Uterus (tissue), 2 donors: ENCODE measurements at regions not wholly inside any gene's neighbourhood (a gene's known extent, or its start where the extent isn't known, plus 50 kb on each side); places are given as distances from the start of the nearest gene placed in this dataset.

Experiments
- POLR2A ChIP-seq, 2 donors: fragments of 450-650 bp; IDR thresholded peaks; one replicate each; pipeline ENCODE4 v1.6.1; 2016; ENCODE audit warnings: antibody characterized with exemption in 2 of 2, mild to moderate bottlenecking in 1 of 2, moderate library complexity in 1 of 2
- TF ChIP-seq, protein P1 (sequence below), 4 experiments: fragments of 200-600 bp in 2 of 4; fragments of 450-650 bp in 2 of 4; sonication (generic) in 2 of 4; IDR thresholded peaks; one replicate each; pipeline ENCODE4 v1.5.1; 2016 to 2019; ENCODE audit warnings: antibody characterized with exemption in 4 of 4, mild to moderate bottlenecking in 2 of 4, moderate library complexity in 1 of 4

DNA sequence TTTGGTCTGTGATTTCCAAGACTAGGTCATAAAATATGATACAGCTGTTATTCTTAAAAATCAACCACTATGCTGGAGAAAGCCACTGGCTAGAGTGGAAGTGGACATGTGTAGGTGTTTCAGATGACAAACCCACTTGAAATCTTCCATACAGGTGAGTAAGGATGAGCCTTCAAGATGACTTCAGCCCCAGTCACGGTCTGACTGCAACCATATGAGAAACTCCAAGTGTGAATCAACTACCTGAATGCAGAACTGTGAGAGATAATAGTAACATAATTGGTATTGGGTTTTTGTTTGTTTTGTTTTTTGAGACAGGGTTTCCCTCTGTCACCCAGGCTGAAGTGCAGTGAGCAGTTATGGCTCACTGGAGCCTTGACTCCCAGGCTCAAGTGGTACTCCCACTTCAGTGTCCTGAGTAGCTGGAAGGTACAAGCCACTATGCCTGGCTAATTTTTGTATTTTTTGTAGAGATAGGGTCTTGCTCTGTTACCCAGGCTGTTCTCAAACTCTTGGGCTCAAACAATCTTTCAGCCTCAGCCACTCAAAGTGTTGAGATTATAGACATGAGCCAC, 273.3 kb upstream of the LRIG3 start:
- TF ChIP-seq, protein P1, sequence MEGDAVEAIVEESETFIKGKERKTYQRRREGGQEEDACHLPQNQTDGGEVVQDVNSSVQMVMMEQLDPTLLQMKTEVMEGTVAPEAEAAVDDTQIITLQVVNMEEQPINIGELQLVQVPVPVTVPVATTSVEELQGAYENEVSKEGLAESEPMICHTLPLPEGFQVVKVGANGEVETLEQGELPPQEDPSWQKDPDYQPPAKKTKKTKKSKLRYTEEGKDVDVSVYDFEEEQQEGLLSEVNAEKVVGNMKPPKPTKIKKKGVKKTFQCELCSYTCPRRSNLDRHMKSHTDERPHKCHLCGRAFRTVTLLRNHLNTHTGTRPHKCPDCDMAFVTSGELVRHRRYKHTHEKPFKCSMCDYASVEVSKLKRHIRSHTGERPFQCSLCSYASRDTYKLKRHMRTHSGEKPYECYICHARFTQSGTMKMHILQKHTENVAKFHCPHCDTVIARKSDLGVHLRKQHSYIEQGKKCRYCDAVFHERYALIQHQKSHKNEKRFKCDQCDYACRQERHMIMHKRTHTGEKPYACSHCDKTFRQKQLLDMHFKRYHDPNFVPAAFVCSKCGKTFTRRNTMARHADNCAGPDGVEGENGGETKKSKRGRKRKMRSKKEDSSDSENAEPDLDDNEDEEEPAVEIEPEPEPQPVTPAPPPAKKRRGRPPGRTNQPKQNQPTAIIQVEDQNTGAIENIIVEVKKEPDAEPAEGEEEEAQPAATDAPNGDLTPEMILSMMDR (IDR thresholded peaks at IDR 0.05) = no peak
- TF ChIP-seq POLR2A (IDR thresholded peaks at IDR 0.05) = no peak
